ENCODE measurements at regions not wholly inside any gene's neighbourhood (a gene's known extent, or its start where the extent isn't known, plus 50 kb on each side); places are given as distances from the start of the nearest gene placed in this dataset.
"Not testable (repeated sequence)": the region's sequence is repeated elsewhere in the genome, so short reads cannot be mapped to it uniquely, and the experiment has no call there.

DNA sequence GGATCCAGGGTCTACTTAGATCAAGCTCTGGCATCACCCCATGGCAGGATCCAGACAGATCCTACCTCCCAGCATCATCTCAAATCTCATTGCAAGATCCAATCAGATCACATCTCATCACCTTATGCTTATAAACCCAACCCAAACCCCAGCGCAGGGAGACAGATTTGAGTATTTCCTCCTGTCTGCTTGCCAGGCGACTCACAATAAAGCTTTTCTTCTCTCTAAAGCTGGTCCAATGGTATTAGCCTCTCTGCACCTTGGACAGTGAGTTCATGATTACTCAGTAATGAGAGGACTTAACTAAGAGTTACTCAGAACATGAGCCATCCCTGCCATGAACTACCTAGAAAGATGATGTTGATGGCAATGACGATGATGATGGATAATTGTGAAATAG, 281.7 kb downstream of the CEP170 start:
- CTCF ChIA-PET (ENCODE audit: low intra/inter-chr PET ratio); POLR2A ChIA-PET; H3K9me3 ChIP-seq (replicated peaks; ENCODE audit: control insufficient read depth, insufficient read depth, low read depth, low read length); DNase-seq (ENCODE audit: extremely low read depth in 1 of 4, low spot score in 3 of 4); BruUV-seq (replicated peaks); H3K79me2 ChIP-seq (ENCODE audit: control insufficient read depth, insufficient read depth, low read length); H3K4me1 ChIP-seq (replicated peaks in 1 of 2; ENCODE audit: control insufficient read depth in 2 of 2, insufficient read depth in 2 of 2, low read length in 2 of 2); intact Hi-C loops (cut with micrococcal nuclease); FAIRE-seq; H3K4me3 ChIP-seq; H4K20me1 ChIP-seq (replicated peaks; ENCODE audit: control insufficient read depth, insufficient read depth, low read length); H3K36me3 ChIP-seq (ENCODE audit: control insufficient read depth, insufficient read depth, low read length); H2AFZ ChIP-seq (ENCODE audit: low read depth, low read length); H3K27me3 ChIP-seq (ENCODE audit: control insufficient read depth in 2 of 2, insufficient read depth in 2 of 2, low read length in 2 of 2); H3K4me2 ChIP-seq (ENCODE audit: insufficient read depth, low read length); H3K27ac ChIP-seq (ENCODE audit: extremely low read depth, low read depth, low read length); in situ Hi-C loops (cut with MboI); ATAC-seq; H3K9ac ChIP-seq (ENCODE audit: insufficient read depth in 1 of 2, low read depth in 2 of 2, low read length in 2 of 2); H3K9me1 ChIP-seq (ENCODE audit: control insufficient read depth, insufficient read depth, low read length): not testable (repeated sequence)
- WGBS (ENCODE audit: insufficient coverage, low coverage, missing lambda C conversion rate) = 0% methylated on average over 3 of the region's 3 CpGs

DNA sequence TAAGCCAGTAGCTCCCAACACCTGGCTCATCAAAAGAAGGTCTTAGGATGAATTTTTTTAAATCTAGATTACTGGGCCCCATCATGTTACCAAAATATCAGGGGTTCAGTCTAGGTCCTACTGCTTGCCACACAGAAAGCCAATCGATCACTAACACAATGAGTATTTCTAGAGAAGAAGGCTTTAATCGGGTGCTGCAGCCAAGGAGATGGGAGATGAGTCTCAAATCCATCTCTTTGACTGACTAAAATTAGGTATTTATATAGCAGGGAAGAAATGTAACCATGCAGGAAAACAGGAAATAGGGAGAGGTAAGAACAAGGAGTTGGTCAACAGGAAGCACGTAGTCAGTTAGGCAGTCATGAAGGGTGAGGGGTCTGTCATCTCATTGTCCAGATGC, 288.2 kb downstream of the CEP170 start:
- FAIRE-seq (no peak), DNase-seq (ENCODE audit: extremely low read depth in 1 of 4, low spot score in 3 of 4) (no peak), ATAC-seq (no peak)
- no peak overlapping the region for H3K27ac ChIP-seq (ENCODE audit: extremely low read depth, low read depth, low read length)
- H4K20me1 ChIP-seq (replicated peaks; ENCODE audit: control insufficient read depth, insufficient read depth, low read length) = no peaks in the 10 kb centered on the region
- TF ChIP-seq ZNF124 (CRISPR knock-in tag; IDR thresholded peaks at IDR 0.05) (peak; percentile 91), ATF1 (CRISPR knock-in tag; IDR thresholded peaks at IDR 0.05) (no peak), ATF1 (tag; IDR thresholded peaks at IDR 0.05) (no peak)
- in situ Hi-C loops (cut with MboI) = no loop called here
- CTCF ChIA-PET (ENCODE audit: low intra/inter-chr PET ratio) = no interaction called here
- WGBS (ENCODE audit: insufficient coverage, low coverage, missing lambda C conversion rate) = 2% methylated on average over 3 of the region's 3 CpGs
- intact Hi-C loops (cut with micrococcal nuclease) = no loop called here
- POLR2A ChIA-PET = no interaction called here
- no peaks in the 10 kb centered on the region for H3K79me2 ChIP-seq (ENCODE audit: control insufficient read depth, insufficient read depth, low read length)
- no peaks in the 10 kb centered on the region for H3K27me3 ChIP-seq (ENCODE audit: control insufficient read depth in 2 of 2, insufficient read depth in 2 of 2, low read length in 2 of 2)
- H3K36me3 ChIP-seq (ENCODE audit: control insufficient read depth, insufficient read depth, low read length) = no peaks in the 10 kb centered on the region
- H3K4me2 ChIP-seq (ENCODE audit: insufficient read depth, low read length) = no peak overlapping the region
- no peaks in the 10 kb centered on the region for H3K4me1 ChIP-seq (replicated peaks in 1 of 2; ENCODE audit: control insufficient read depth in 2 of 2, insufficient read depth in 2 of 2, low read length in 2 of 2)
- H3K9me3 ChIP-seq (replicated peaks; ENCODE audit: control insufficient read depth, insufficient read depth, low read depth, low read length) = no peaks in the 10 kb centered on the region
- BruUV-seq (replicated peaks) = no TSS peak
- no peaks in the 10 kb centered on the region for H3K9me1 ChIP-seq (ENCODE audit: control insufficient read depth, insufficient read depth, low read length)
- no peak overlapping the region for H3K9ac ChIP-seq (ENCODE audit: insufficient read depth in 1 of 2, low read depth in 2 of 2, low read length in 2 of 2)
- no peak overlapping the region for H2AFZ ChIP-seq (ENCODE audit: low read depth, low read length)
- no peak overlapping the region for H3K4me3 ChIP-seq

Data from K562 (cell line).